Muscle of leg (tissue), 3 donors: ENCODE measurements at regions not wholly inside any gene's neighbourhood (a gene's known extent, or its start where the extent isn't known, plus 50 kb on each side); places are given as distances from the start of the nearest gene placed in this dataset.

Experiments used
- DNase-seq: peaks from one replicate; pipeline ENCODE4 v3.0.0; 2013
- H3K27ac ChIP-seq: one replicate; pipeline ENCODE4 v1.5.1; 2013; ENCODE audit warnings: mild to moderate bottlenecking, low read length, control low read depth
- H3K27me3 ChIP-seq: one replicate; pipeline ENCODE4 v1.6.1; 2013; ENCODE audit warnings: low read length; ENCODE audit not compliant: control insufficient read depth, insufficient read depth
- H3K36me3 ChIP-seq: one replicate; pipeline ENCODE4 v1.6.1; 2013; ENCODE audit warnings: low read length; ENCODE audit not compliant: control insufficient read depth, insufficient read depth
- H3K4me1 ChIP-seq: one replicate; pipeline ENCODE4 v1.6.1; 2013; ENCODE audit warnings: low read length; ENCODE audit not compliant: control insufficient read depth, insufficient read depth
- H3K4me3 ChIP-seq: one replicate; pipeline ENCODE4 v1.5.1; 2013; ENCODE audit warnings: low read length, control low read depth
- H3K9me3 ChIP-seq: replicated peaks from 2 replicates; pipeline ENCODE4 v1.6.1; 2013; ENCODE audit warnings: low read depth, low read length; ENCODE audit not compliant: control insufficient read depth
- WGBS: methylation state at CpG from one replicate; pipeline ENCODE4 v1.1.5; 2013; ENCODE audit warnings: missing lambda C conversion rate; ENCODE audit not compliant: insufficient coverage; 5-methylcytosine and 5-hydroxymethylcytosine counted together

GRCh38 chr18:11261486-11261885, 112.1 kb upstream of the PIEZO2 start:
- H3K27me3 ChIP-seq: no peaks in the 10 kb centered on the region
- peaks cover 8% of the 10 kb centered on the region for H3K9me3 ChIP-seq
- no peak overlapping the region for H3K4me3 ChIP-seq
- WGBS: no CpG with 5 or more reads among the region's 2 CpGs
- no peak overlapping the region for H3K27ac ChIP-seq
- no peaks in the 10 kb centered on the region for H3K36me3 ChIP-seq
- H3K4me1 ChIP-seq: peaks cover 2% of the 10 kb centered on the region
- DNase-seq: no peak

- no peak overlapping the region for H3K4me3 ChIP-seq
- DNase-seq: peak; percentile 57
- H3K27me3 ChIP-seq: no peaks in the 10 kb centered on the region
- H3K27ac ChIP-seq: no peak overlapping the region
- H3K4me1 ChIP-seq: peaks cover 2% of the 10 kb centered on the region
- no peaks in the 10 kb centered on the region for H3K36me3 ChIP-seq
- WGBS: 71% methylated on average over 3 of the region's 3 CpGs
- peaks cover 8% of the 10 kb centered on the region for H3K9me3 ChIP-seq
These were observed 111.6 kb upstream of the PIEZO2 start for GRCh38 chr18:11260961-11261461.

- 15% methylated on average over 7 of the region's 10 CpGs for WGBS
- H3K36me3 ChIP-seq: no peaks in the 10 kb centered on the region
These were observed 110.2 kb upstream of the PIEZO2 start for GRCh38 chr18:11259469-11260150.

GRCh38 chr18:11258039-11258610, 108.8 kb upstream of the PIEZO2 start:
- peak; percentile 62 for DNase-seq

More at GRCh38 chr18:11259469-11260150, 110.2 kb upstream of the PIEZO2 start:
- Histone ChIP-seq H3K4me3 (no peak overlapping the region), H3K4me1 (peaks cover 2% of the 10 kb centered on the region), H3K27ac (no peak overlapping the region), H3K9me3 (peaks cover 8% of the 10 kb centered on the region), H3K27me3 (no peaks in the 10 kb centered on the region)
- peak; percentile 88 for DNase-seq

GRCh38 chr18:11256251-11256650, 106.9 kb upstream of the PIEZO2 start:
- no peaks in the 10 kb centered on the region for H3K27me3 ChIP-seq
- H3K27ac ChIP-seq: no peak overlapping the region
- no peaks in the 10 kb centered on the region for H3K9me3 ChIP-seq
- no peak overlapping the region for H3K4me3 ChIP-seq
- no peaks in the 10 kb centered on the region for H3K36me3 ChIP-seq
- DNase-seq: no peak
- H3K4me1 ChIP-seq: peaks cover 5% of the 10 kb centered on the region

More at GRCh38 chr18:11258039-11258610, 108.8 kb upstream of the PIEZO2 start:
- Histone ChIP-seq H3K36me3 (no peaks in the 10 kb centered on the region), H3K4me3 (no peak overlapping the region), H3K4me1 (peaks cover 2% of the 10 kb centered on the region), H3K27ac (no peak overlapping the region), H3K9me3 (no peaks in the 10 kb centered on the region), H3K27me3 (no peaks in the 10 kb centered on the region)
- WGBS: no CpG with 5 or more reads among the region's 1 CpG

GRCh38 chr18:11251891-11252270, 102.5 kb upstream of the PIEZO2 start:
- DNase-seq: peak; percentile 84
- WGBS: no CpG with 5 or more reads among the region's 2 CpGs
- Histone ChIP-seq H3K27ac (peak overlapping the region; percentile 14), H3K4me3 (no peak overlapping the region), H3K9me3 (no peaks in the 10 kb centered on the region), H3K4me1 (peaks cover 12% of the 10 kb centered on the region), H3K27me3 (no peaks in the 10 kb centered on the region), H3K36me3 (no peaks in the 10 kb centered on the region)

GRCh38 chr18:11251229-11251890, 102.0 kb upstream of the PIEZO2 start:
- Histone ChIP-seq H3K4me1 (peaks cover 14% of the 10 kb centered on the region), H3K27me3 (no peaks in the 10 kb centered on the region), H3K27ac (peak overlapping the region; percentile 14), H3K36me3 (no peaks in the 10 kb centered on the region), H3K4me3 (no peak overlapping the region), H3K9me3 (no peaks in the 10 kb centered on the region)
- peak; percentile 68 for DNase-seq
- WGBS: no CpG with 5 or more reads among the region's 2 CpGs

- Histone ChIP-seq H3K4me1 (peaks cover 14% of the 10 kb centered on the region), H3K4me3 (no peak overlapping the region), H3K9me3 (no peaks in the 10 kb centered on the region), H3K27ac (no peak overlapping the region), H3K36me3 (no peaks in the 10 kb centered on the region), H3K27me3 (no peaks in the 10 kb centered on the region)
- peak; percentile 64 for DNase-seq
- no CpG with 5 or more reads among the region's 2 CpGs for WGBS
These were observed 100.0 kb upstream of the PIEZO2 start for GRCh38 chr18:11249391-11249790.

- Histone ChIP-seq H3K36me3 (no peaks in the 10 kb centered on the region), H3K4me3 (no peak overlapping the region), H3K27me3 (no peaks in the 10 kb centered on the region), H3K27ac (peak overlapping the region; percentile 84), H3K9me3 (no peaks in the 10 kb centered on the region), H3K4me1 (peaks cover 13% of the 10 kb centered on the region)
- no peak for DNase-seq
These were observed 98.1 kb upstream of the PIEZO2 start for GRCh38 chr18:11247381-11247970.
